ENCODE measurements at regions not wholly inside any gene's neighbourhood (a gene's known extent, or its start where the extent isn't known, plus 50 kb on each side); places are given as distances from the start of the nearest gene placed in this dataset.

- H3K4me3 Mint-ChIP-seq (ENCODE audit: unreplicated experiment): no peak overlapping the region
- H3K4me1 Mint-ChIP-seq (ENCODE audit: low read depth, unreplicated experiment): no peaks in the 10 kb centered on the region
- H3K36me3 Mint-ChIP-seq (ENCODE audit: insufficient read depth, unreplicated experiment): no peaks in the 10 kb centered on the region
- no peaks in the 10 kb centered on the region for H3K4me1 ChIP-seq
- H3K27me3 Mint-ChIP-seq (ENCODE audit: insufficient read depth, unreplicated experiment): no peaks in the 10 kb centered on the region
- TF ChIP-seq CTCF (IDR thresholded peaks at IDR 0.05; ENCODE audit: insufficient read depth in 1 of 2, low read depth in 1 of 2, low read length in 1 of 2, severe bottlenecking in 1 of 2, unreplicated experiment in 1 of 2): no peak
- H3K9me3 Mint-ChIP-seq (ENCODE audit: unreplicated experiment): no peaks in the 10 kb centered on the region
- ChIA-PET POLR2A (no interaction called here), CTCF (no interaction called here)
- no peak overlapping the region for H3K4me3 ChIP-seq (ENCODE audit: low read depth, low read length)
- H3K27me3 ChIP-seq (replicated peaks; ENCODE audit: control insufficient read depth, insufficient read depth, low read length): no peaks in the 10 kb centered on the region
- intact Hi-C loops (cut with micrococcal nuclease; ENCODE audit: unreplicated experiment): no loop called here
- BruUV-seq (replicated peaks): no TSS peak
- H3K27ac Mint-ChIP-seq (ENCODE audit: unreplicated experiment): no peak overlapping the region
- H3K9me3 ChIP-seq: no peaks in the 10 kb centered on the region
- H3K36me3 ChIP-seq (ENCODE audit: control insufficient read depth, insufficient read depth, low read length): no peaks in the 10 kb centered on the region
- DNase-seq: no peak
These were observed 446.2 kb downstream of the PIK3C3 start for GRCh38 chr18:42401131-42401673.

- no TSS peak for BruUV-seq (replicated peaks)
- intact Hi-C loops (cut with micrococcal nuclease; ENCODE audit: unreplicated experiment): no loop called here
- H3K4me1 Mint-ChIP-seq (ENCODE audit: low read depth, unreplicated experiment): no peaks in the 10 kb centered on the region
- H3K36me3 Mint-ChIP-seq (ENCODE audit: insufficient read depth, unreplicated experiment): no peaks in the 10 kb centered on the region
- ChIA-PET POLR2A (no interaction called here), CTCF (no interaction called here)
- no peak for TF ChIP-seq CTCF (IDR thresholded peaks at IDR 0.05; ENCODE audit: insufficient read depth in 1 of 2, low read depth in 1 of 2, low read length in 1 of 2, severe bottlenecking in 1 of 2, unreplicated experiment in 1 of 2)
- H3K4me3 ChIP-seq (ENCODE audit: low read depth, low read length): no peak overlapping the region
- no peaks in the 10 kb centered on the region for H3K9me3 Mint-ChIP-seq (ENCODE audit: unreplicated experiment)
- no peak overlapping the region for H3K27ac Mint-ChIP-seq (ENCODE audit: unreplicated experiment)
- no peaks in the 10 kb centered on the region for H3K4me1 ChIP-seq
- no peak for DNase-seq
- H3K9me3 ChIP-seq: no peaks in the 10 kb centered on the region
- H3K27me3 Mint-ChIP-seq (ENCODE audit: insufficient read depth, unreplicated experiment): no peaks in the 10 kb centered on the region
- no peaks in the 10 kb centered on the region for H3K36me3 ChIP-seq (ENCODE audit: control insufficient read depth, insufficient read depth, low read length)
- no peaks in the 10 kb centered on the region for H3K27me3 ChIP-seq (replicated peaks; ENCODE audit: control insufficient read depth, insufficient read depth, low read length)
- no peak overlapping the region for H3K4me3 Mint-ChIP-seq (ENCODE audit: unreplicated experiment)
These were observed 449.1 kb downstream of the PIK3C3 start for GRCh38 chr18:42404151-42404550.

GRCh38 chr18:42409005-42409404, 454.0 kb downstream of the PIK3C3 start:
- no TSS peak for BruUV-seq (replicated peaks)
- no peaks in the 10 kb centered on the region for H3K36me3 Mint-ChIP-seq (ENCODE audit: insufficient read depth, unreplicated experiment)
- no peaks in the 10 kb centered on the region for H3K27me3 Mint-ChIP-seq (ENCODE audit: insufficient read depth, unreplicated experiment)

More at GRCh38 chr18:42409005-42409404, 454.0 kb downstream of the PIK3C3 start:
- Mint-ChIP-seq H3K27ac (ENCODE audit: unreplicated experiment) (no peak overlapping the region), H3K9me3 (ENCODE audit: unreplicated experiment) (peaks cover 19% of the 10 kb centered on the region), H3K4me1 (ENCODE audit: low read depth, unreplicated experiment) (peaks cover 7% of the 10 kb centered on the region), H3K4me3 (ENCODE audit: unreplicated experiment) (no peak overlapping the region)
- H3K9me3 ChIP-seq: no peaks in the 10 kb centered on the region
- 0 out of 2 replicates have a peak, but pooled peaks cover 4% of the 10 kb centered on the region for H3K4me1 ChIP-seq
- intact Hi-C loops (cut with micrococcal nuclease; ENCODE audit: unreplicated experiment): no loop called here
- H3K27me3 ChIP-seq (replicated peaks; ENCODE audit: control insufficient read depth, insufficient read depth, low read length): no peaks in the 10 kb centered on the region
- no peak for TF ChIP-seq CTCF (IDR thresholded peaks at IDR 0.05; ENCODE audit: insufficient read depth in 1 of 2, low read depth in 1 of 2, low read length in 1 of 2, severe bottlenecking in 1 of 2, unreplicated experiment in 1 of 2)
- no peak overlapping the region for H3K4me3 ChIP-seq (ENCODE audit: low read depth, low read length)
- ChIA-PET POLR2A (no interaction called here), CTCF (no interaction called here)
- no peak for DNase-seq
- H3K36me3 ChIP-seq (ENCODE audit: control insufficient read depth, insufficient read depth, low read length): no peaks in the 10 kb centered on the region
